B cell (primary cell): ENCODE measurements at regions not wholly inside any gene's neighbourhood (a gene's known extent, or its start where the extent isn't known, plus 50 kb on each side); places are given as distances from the start of the nearest gene placed in this dataset.

ENCODE experiments used
- EZH2 ChIP-seq: IDR thresholded peaks from 2 replicates; pipeline ENCODE4 v1.6.1; 2012; ENCODE audit warnings: borderline replicate concordance, low read depth, mild to moderate bottlenecking, moderate library complexity, low read length; ENCODE audit not compliant: insufficient read depth, poor library complexity, severe bottlenecking
- TF ChIP-seq, protein P1 (sequence below): fragments of 200-600 bp; IDR thresholded peaks from one replicate; pipeline ENCODE4 v1.8.0; 2022; ENCODE audit warnings: antibody characterized with exemption, mild to moderate bottlenecking

DNA sequence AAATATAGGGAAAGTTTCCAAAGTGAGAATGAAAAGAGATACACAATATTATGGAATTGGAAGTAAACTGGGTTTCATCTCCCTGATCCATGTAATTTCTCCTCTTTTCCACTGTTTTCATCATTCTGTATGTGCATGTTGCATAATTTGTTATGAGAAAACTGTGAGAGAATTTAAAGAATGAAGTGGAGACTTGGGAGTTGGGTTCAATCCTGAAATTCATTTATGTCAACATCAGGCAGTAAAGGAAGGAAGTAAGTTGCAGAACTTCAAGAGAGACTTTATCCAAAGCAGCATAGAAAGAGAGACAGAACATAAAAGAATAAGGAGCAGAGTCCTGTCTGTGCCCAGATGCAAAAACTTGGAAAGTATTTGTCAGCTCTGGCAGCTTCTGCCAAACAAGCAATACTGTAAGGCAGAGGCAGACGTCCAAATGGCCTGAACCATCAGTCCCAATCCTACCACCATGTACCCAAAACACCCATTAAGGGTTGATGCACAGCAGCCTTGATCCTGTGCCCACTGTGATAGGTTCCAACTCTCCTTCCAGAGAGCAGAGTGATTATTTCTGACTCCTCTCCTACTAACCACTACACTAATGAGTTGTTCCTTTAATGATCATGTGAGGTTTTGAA lies 425.3 kb upstream of the CDH6 start:
- TF ChIP-seq, protein P1, sequence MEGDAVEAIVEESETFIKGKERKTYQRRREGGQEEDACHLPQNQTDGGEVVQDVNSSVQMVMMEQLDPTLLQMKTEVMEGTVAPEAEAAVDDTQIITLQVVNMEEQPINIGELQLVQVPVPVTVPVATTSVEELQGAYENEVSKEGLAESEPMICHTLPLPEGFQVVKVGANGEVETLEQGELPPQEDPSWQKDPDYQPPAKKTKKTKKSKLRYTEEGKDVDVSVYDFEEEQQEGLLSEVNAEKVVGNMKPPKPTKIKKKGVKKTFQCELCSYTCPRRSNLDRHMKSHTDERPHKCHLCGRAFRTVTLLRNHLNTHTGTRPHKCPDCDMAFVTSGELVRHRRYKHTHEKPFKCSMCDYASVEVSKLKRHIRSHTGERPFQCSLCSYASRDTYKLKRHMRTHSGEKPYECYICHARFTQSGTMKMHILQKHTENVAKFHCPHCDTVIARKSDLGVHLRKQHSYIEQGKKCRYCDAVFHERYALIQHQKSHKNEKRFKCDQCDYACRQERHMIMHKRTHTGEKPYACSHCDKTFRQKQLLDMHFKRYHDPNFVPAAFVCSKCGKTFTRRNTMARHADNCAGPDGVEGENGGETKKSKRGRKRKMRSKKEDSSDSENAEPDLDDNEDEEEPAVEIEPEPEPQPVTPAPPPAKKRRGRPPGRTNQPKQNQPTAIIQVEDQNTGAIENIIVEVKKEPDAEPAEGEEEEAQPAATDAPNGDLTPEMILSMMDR: no peak
- TF ChIP-seq EZH2: no peak
